ENCODE measurements at regions not wholly inside any gene's neighbourhood (a gene's known extent, or its start where the extent isn't known, plus 50 kb on each side); places are given as distances from the start of the nearest gene placed in this dataset.
"Not testable (repeated sequence)": the region's sequence is repeated elsewhere in the genome, so short reads cannot be mapped to it uniquely, and the experiment has no call there.

GRCh38 chr19:31018936-31019335 is 330.3 kb downstream of the TSHZ3 start:
- DNase-seq: no peak

GRCh38 chr19:31015778-31016177 is 333.5 kb downstream of the TSHZ3 start:
- no peak for DNase-seq

GRCh38 chr19:31014668-31015067 is 334.6 kb downstream of the TSHZ3 start:
- no peak for DNase-seq

GRCh38 chr19:31013384-31014020 is 335.7 kb downstream of the TSHZ3 start:
- no peak for DNase-seq

- DNase-seq: no peak
These were observed 346.6 kb downstream of the TSHZ3 start for GRCh38 chr19:31002518-31003244.

GRCh38 chr19:31001991-31002390 is 347.2 kb downstream of the TSHZ3 start:
- no peak for DNase-seq

GRCh38 chr19:31000913-31001312 is 348.3 kb downstream of the TSHZ3 start:
- DNase-seq: no peak

GRCh38 chr19:30999726-31000125 is 349.5 kb downstream of the TSHZ3 start:
- no peak for DNase-seq

- no peak for DNase-seq
These were observed 352.0 kb downstream of the TSHZ3 start for GRCh38 chr19:30997222-30997621.

- DNase-seq: no peak
These were observed 370.6 kb downstream of the TSHZ3 start for GRCh38 chr19:30978639-30979038.

GRCh38 chr19:30969591-30969990 is 379.6 kb downstream of the TSHZ3 start:
- no peak for DNase-seq

GRCh38 chr19:30968841-30969399 is 380.3 kb downstream of the TSHZ3 start:
- DNase-seq: no peak

- DNase-seq: no peak
These were observed 381.0 kb downstream of the TSHZ3 start for GRCh38 chr19:30968210-30968609.

- no peak for DNase-seq
These were observed 382.8 kb downstream of the TSHZ3 start for GRCh38 chr19:30966486-30966885.

GRCh38 chr19:30959011-30959410 is 390.2 kb downstream of the TSHZ3 start:
- DNase-seq: no peak

- no peak for DNase-seq
These were observed 393.8 kb downstream of the TSHZ3 start for GRCh38 chr19:30955112-30956104.

- DNase-seq: not testable (repeated sequence)
These were observed 404.8 kb downstream of the TSHZ3 start for GRCh38 chr19:30944276-30944932.

- DNase-seq: no peak
These were observed 406.0 kb downstream of the TSHZ3 start for GRCh38 chr19:30943101-30943843.

- no peak for DNase-seq
These were observed 406.6 kb downstream of the TSHZ3 start for GRCh38 chr19:30942636-30943035.

GRCh38 chr19:30941591-30941990 is 407.6 kb downstream of the TSHZ3 start:
- DNase-seq: no peak

GRCh38 chr19:30936276-30936675 is 413.0 kb downstream of the TSHZ3 start:
- DNase-seq: no peak

GRCh38 chr19:30935146-30935545 is 414.1 kb downstream of the TSHZ3 start:
- no peak for DNase-seq
